Ishikawa (cell line): ENCODE measurements at regions not wholly inside any gene's neighbourhood (a gene's known extent, or its start where the extent isn't known, plus 50 kb on each side); places are given as distances from the start of the nearest gene placed in this dataset.

Experiments used
- CEBPB ChIP-seq: IDR thresholded peaks from 2 replicates; pipeline ENCODE4 v1.6.1; 2012
- CREB1 ChIP-seq: IDR thresholded peaks from 2 replicates; pipeline ENCODE4 v1.6.1; 2012; ENCODE audit warnings: low read depth
- EGR1 ChIP-seq: IDR thresholded peaks from 2 replicates; pipeline ENCODE4 v1.6.1; 2012
- EP300 ChIP-seq: IDR thresholded peaks from 2 replicates; pipeline ENCODE4 v1.6.1; 2012; ENCODE audit warnings: borderline replicate concordance
- FOXM1 ChIP-seq: IDR thresholded peaks from 2 replicates; pipeline ENCODE4 v1.6.1; 2012; ENCODE audit warnings: low read depth, borderline replicate concordance
- MAX ChIP-seq: IDR thresholded peaks from 2 replicates; pipeline ENCODE4 v1.6.1; 2012
- NFIC ChIP-seq: IDR thresholded peaks from 2 replicates; pipeline ENCODE4 v1.6.1; 2012
- RAD21 ChIP-seq: IDR thresholded peaks from 2 replicates; pipeline ENCODE4 v1.6.1; 2012; ENCODE audit warnings: low read depth
- REST ChIP-seq: IDR thresholded peaks from 2 replicates; pipeline ENCODE4 v1.6.1; 2012; ENCODE audit warnings: low read depth, mild to moderate bottlenecking
- TAF1 ChIP-seq: IDR thresholded peaks from 2 replicates; pipeline ENCODE4 v1.6.1; 2012; ENCODE audit warnings: low read depth, mild to moderate bottlenecking
- TCF12 ChIP-seq: IDR thresholded peaks from 2 replicates; pipeline ENCODE4 v1.6.1; 2012; ENCODE audit warnings: low read depth
- TEAD4 ChIP-seq: IDR thresholded peaks from 2 replicates; pipeline ENCODE4 v1.6.1; 2012
- USF1 ChIP-seq: IDR thresholded peaks from 2 replicates; pipeline ENCODE4 v1.6.1; 2012
- YY1 ChIP-seq: IDR thresholded peaks from 2 replicates; pipeline ENCODE4 v1.6.1; 2012; ENCODE audit warnings: low read depth
- ZBTB7A ChIP-seq: IDR thresholded peaks from 2 replicates; pipeline ENCODE4 v1.6.1; 2012; ENCODE audit warnings: low read depth

- TF ChIP-seq TAF1 (no peak), CREB1 (no peak), ZBTB7A (no peak), EP300 (no peak), TCF12 (no peak), NFIC (no peak), USF1 (no peak), YY1 (no peak)
Measured at GRCh38 chr19:30286378-30286777, 85.8 kb upstream of the ZNF536 start.

GRCh38 chr19:30287259-30287658 is 84.9 kb upstream of the ZNF536 start:
- no peak for TF ChIP-seq CREB1
- no peak for TF ChIP-seq EGR1
- TF ChIP-seq TAF1 = no peak
- TF ChIP-seq MAX = no peak
- no peak for TF ChIP-seq TCF12
- TF ChIP-seq USF1 = no peak
- no peak for TF ChIP-seq ZBTB7A
- no peak for TF ChIP-seq CEBPB
- no peak for TF ChIP-seq EP300
- no peak for TF ChIP-seq TEAD4
- TF ChIP-seq REST = no peak
- TF ChIP-seq NFIC = no peak
- no peak for TF ChIP-seq RAD21
- no peak for TF ChIP-seq YY1
- no peak for TF ChIP-seq FOXM1

GRCh38 chr19:30287973-30288372 is 84.2 kb upstream of the ZNF536 start:
- TF ChIP-seq NFIC (no peak), MAX (no peak)

- TF ChIP-seq REST = no peak
- TF ChIP-seq MAX = no peak
- TF ChIP-seq ZBTB7A = no peak
- TF ChIP-seq EGR1 = no peak
- no peak for TF ChIP-seq TCF12
- TF ChIP-seq CEBPB = no peak
- no peak for TF ChIP-seq EP300
- TF ChIP-seq NFIC = no peak
- TF ChIP-seq FOXM1 = no peak
- TF ChIP-seq TAF1 = no peak
- no peak for TF ChIP-seq USF1
- no peak for TF ChIP-seq CREB1
- no peak for TF ChIP-seq YY1
- no peak for TF ChIP-seq RAD21
- TF ChIP-seq TEAD4 = no peak
Measured at GRCh38 chr19:30288911-30289310, 83.3 kb upstream of the ZNF536 start.

- TF ChIP-seq EGR1 = no peak
- TF ChIP-seq MAX = no peak
- no peak for TF ChIP-seq TCF12
- TF ChIP-seq NFIC = no peak
- no peak for TF ChIP-seq EP300
- no peak for TF ChIP-seq TAF1
- TF ChIP-seq CREB1 = no peak
- no peak for TF ChIP-seq ZBTB7A
- no peak for TF ChIP-seq YY1
- no peak for TF ChIP-seq REST
- TF ChIP-seq CEBPB = no peak
Measured at GRCh38 chr19:30289336-30289735, 82.8 kb upstream of the ZNF536 start.
